ENCODE measurements at regions not wholly inside any gene's neighbourhood (a gene's known extent, or its start where the extent isn't known, plus 50 kb on each side); places are given as distances from the start of the nearest gene placed in this dataset.

DNA sequence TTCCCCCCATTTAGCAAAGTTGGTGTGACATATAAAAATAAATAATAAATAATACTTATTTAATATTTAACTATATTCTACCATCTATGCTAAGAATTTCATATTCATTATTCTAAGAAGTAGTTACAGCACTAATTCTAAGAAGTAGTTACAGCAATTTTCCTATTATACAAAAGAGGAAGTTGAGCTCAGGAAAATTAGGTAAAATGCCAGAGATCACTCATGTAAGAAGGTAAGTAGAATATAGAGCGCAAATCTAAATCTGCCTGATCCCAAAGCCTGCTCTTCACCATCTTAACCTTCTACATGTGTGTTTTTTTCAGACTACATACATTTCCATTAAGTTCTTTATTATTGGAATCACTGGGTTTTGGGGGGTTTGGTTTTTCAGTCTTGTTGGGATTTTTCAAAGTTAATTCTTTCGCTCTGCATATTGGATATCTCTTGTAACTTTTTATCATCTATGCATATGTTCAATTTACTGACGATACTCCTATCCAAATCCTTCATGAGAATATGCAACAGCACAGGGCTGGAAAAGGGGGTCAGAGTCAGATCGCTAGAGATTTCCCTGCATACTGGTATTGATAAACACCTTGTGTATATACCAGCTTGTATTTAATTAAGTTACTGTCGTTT is 852.1 kb downstream of the MAT2B start:
- DNase-seq, result no peak

DNA sequence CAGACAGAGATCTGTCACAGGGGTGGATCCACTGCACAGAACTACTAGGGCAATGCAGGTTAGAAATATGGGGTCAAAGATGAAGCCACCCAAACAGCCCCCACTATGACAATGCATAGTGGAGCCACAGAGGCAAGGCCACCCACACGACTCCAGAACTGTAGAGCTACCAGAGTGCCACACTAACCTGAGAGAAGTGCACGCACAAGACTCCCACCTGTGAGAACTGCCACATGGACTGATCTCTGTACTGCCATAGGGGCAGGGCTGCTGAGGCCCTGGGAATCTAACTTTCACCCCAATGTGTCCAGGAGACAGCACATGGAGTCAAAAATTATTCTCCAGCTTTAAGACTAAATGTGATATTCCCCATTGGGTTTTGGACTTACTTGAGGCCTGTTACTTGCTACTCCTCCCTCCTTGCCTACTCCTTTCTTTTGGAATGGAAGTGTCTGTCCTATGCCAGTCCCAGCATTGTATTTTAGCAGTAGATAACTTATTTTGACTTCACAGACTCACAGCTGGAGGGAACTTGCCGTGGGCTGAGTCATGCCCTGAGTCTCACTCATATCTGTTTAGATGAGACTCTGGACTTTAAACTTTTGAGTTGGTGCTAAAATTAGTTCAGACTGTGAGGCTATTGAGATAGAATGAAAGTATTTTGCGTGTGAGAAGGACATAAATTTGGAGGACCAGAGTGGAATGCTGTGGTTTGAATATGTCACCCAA is 853.3 kb downstream of the MAT2B start:
- no peak for DNase-seq

DNA sequence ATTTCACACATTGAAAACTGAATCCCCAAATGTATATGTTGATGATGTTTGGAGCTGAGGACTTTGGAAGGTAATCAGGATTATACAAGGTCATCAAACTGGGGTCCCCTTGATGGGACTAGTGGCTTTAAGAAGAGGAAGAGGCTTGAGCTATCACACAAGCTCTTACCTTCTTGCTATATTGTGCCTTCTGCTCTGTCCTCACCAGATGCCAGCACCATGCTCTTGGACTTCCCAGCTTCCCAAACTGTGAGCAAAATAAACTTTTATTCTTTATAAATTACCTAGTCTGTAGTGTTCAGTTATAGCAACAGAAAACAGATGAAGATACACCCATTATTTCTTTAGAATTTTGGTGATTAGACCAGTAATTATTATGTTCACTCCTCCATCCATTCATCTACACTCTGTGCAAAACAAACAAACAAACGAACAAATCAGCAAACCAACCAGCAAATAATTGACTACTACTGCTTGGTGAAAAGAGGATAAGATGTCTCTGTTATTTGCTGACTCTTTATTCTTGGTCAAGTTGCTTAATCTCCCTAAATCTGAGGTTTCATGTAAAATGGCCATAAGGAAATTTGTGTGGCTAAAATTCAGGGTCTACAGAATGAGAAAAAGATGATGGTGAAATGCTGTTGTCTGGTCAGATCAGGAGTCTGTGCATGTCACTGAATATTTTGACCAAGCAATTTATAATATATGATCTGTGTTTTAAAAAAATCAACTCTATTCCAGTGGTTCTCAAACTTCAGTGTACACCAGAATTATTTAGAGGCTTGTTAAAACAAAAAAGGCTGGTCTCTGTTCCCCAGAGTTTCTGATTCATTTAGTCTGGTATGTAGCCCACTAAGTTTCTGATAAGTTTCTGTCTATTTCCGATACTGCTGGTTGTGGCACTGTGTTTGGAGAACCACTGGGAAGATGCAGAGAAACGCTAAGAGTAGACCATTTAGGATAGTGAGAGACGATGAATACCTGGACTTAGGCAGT is 854.1 kb downstream of the MAT2B start:
- no peak for DNase-seq

DNA sequence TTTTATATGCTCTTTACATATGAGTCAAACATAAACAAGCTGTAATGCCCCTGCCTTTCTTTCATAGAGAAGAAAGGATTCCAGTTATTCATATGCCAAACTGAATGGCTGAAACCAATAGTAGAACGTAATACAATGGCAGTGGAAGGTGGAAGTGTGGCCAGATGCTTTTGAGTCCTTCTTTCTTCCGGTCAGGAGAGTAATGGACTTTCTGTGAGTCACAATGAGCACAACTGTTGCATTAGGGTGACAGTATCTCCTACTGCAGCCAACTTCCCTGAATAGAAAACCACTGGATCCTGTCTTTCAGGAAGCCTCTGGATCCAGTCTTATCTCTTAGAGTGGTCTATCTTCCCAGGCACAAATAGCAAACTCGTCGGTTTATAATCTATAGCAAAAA is 855.2 kb downstream of the MAT2B start:
- DNase-seq, result no peak

DNA sequence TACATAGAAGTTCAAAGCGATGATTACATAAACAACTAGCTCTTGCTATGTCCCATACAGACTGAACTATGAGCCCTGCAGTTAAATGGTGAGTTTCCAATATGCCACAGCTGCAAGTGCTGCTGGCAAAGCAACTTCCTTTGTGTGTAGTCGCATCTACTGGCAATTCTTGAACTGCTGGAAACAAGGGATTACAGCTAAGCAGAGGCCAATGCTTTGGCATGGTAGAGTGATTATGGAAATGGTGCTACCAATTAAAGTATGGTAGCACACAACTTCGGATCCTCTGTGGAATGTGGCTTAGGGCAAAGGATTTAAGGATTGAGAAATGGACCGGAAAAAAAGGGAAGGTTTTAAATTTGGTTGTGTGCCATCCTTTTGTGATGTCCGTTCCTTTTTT is 856.6 kb downstream of the MAT2B start:
- no peak for DNase-seq

DNA sequence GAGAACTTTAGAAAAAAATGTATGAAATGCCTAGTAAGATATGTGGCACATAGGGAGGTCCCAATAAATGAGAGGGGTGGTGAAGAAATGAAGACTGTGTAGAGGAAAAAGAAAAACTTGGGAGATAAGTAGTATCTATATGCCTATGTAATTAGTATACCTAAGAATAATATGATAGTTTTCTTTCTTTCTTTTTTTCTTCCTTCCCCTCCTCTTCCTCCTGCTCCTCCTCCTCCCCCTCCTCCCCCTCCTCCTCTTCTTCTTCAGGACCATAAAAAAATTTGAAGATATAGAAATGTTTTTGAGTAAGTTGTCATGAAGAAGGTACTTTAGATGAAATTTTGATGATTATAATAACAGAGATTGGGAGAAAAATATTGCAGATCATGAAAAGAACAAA is 857.4 kb downstream of the MAT2B start:
- no peak for DNase-seq

DNA sequence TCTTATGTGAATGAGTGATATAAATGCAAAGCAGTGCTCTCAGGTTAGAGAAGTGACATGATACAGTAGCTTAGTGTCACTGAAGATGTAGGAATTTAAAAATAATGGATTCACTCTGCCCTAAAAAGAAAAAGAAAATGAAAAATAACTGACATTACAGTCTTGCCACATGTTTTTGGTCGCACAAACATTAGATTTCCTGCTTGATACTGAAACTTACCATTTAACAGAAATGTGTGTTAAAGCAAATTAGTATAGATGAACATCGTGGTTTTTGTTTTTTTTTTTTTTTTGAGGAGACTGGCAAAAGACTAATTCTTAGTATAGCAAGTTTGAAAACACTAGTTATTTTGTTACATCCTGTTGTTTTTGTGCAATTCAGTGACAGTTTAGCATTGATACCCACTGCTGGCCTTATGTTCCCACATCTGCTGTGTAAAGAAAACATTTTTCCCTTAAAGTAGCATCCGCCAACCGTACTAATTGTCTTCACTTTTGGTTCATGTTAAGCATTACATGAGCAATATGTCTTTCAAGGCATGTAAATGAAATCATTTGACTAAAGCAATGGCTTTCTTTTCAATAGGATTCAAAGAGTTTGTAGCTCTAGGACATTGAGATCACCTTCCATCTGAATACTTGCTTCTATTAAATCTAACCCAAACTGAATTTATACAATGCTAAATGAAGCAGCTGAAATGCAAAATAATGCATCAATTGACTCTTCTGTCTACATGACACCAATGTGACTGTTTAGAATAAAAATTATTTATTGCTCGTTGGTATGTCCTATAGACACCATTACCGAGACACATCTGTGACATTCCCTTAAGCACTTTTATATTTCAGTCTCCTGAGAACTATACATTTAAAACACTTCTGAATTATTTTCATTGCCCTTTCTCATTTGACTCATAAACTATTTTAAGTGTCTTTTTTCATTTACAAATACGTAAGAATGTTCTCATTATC is 859.1 kb downstream of the MAT2B start:
- DNase-seq, result no peak

DNA sequence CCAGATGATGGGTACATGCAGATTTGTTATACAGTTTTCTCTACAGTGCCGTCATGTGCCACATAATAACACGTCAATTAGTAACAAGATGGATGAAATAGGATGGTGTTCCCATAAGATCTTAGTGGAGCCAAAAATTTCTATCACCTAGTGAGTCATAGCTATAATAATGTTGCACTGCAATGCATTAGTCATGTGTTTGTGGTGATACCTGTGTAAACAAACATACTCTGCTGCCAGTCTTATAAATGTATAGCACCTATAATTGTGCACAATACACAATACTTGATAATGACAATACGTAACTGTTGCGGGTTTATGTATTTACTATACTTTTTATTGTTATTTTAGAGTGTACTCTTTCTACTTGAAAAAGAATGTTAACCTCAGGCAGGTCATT is 865.4 kb downstream of the MAT2B start:
- DNase-seq, result no peak

DNA sequence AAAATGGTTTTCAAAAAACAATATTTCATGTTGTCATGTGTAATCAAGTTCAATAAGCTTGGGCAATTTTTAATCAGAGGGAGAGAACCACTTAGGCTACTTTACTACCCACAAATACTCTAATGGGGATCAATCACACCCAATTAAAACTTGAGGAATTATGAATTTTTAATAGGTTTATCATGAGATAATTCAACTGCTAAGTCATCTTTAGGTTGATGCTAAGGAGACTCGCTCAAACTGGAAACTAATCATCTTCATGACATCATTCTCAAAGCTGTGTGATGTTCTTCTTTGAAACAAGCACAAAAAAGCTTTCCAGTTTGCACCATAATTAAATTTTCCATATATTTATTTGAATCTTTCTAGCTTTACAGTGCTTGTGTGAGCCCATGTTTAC is 867.5 kb downstream of the MAT2B start:
- no peak for DNase-seq

DNA sequence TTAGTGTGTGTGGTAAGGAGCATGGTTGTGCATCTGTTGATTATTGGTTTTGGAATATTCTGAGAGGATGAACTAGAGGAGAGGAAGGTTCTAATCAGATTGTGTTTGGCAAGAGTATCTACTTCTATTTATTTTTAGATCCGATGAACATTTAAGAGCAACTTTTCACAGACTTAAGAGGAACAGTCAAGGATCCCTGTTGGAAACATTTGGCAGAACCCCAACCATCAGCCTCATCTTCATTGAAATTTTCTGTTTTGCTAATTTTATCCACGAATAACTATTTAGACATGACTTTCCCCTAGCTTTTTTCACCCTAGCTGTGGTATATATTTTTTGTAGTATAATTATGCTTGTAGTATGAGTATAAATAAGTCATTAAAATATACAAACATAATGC is 868.5 kb downstream of the MAT2B start:
- DNase-seq, result no peak

DNA sequence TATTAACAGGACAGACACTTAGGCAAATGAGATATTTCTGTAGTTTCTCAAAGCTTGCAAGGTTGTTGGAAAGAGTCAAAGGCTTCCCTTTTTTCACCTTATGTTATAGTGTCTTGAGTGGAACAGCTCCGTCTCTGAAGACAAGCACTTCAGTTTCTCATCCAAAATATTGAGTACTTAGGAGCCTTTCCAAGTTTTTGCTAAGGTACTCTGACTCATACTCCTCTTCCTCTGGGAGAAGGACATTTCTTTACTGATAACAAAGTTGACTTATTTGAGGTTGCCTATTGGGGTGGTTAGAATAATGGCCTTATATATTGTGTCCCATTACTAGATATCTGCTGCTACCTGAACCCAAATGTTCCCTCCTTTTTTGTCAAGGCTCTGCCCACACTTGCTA is 869.6 kb downstream of the MAT2B start:
- no peak for DNase-seq

DNA sequence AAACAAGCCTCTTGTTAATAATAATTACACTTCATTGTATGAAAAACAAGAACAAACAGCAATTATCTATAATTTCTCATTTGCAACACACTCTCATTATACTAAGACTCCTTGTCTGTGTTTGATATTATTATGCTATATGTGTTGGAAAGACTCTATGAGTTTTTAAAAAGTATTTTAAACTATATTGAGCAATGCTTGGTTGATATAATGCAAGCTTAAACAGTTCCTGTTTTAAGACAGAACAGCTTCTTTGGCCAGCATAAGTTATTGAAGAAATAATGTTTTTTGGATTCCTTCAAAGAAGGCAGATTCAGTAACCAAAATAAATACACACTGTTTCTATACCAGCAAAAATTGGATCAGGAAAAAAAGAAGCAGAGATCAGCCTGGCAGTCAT is 871.4 kb downstream of the MAT2B start:
- no peak for DNase-seq

DNA sequence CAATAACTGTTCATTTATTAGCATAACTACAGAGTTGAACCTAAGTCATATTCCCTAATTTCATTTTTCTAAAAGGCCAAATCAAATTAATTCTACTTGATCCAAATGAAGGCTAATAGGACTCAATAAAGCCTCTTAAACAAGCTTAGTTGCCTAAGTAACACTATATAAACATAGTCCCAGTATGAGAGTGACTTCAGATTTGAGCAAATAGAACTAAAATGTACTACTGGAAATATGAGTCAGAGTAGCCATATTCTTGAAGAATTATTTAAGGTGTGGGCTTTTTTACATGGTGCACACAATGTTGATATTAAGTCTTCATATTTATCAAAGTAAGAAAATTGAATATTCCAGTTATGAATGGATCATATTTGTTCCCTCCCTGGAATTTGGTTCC is 872.3 kb downstream of the MAT2B start:
- no peak for DNase-seq

DNA sequence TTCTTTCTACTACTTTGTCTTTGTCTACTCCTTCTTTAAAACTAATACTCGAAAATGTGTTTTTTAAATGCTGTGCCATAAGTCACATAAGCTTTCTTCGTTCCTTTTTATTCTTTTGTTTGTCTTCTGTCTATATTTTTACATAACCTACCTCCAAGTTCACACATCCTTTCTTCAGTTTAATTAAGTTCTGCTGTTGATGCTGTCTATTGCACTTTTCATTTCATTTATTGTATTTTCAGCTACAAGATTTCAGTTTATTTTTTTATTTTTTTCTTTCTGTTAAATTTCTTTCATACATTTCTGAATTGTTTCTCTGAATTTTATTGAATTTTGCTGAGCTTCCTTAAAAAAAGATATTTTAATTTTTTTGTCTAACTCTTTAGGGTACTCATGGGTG is 878.2 kb downstream of the MAT2B start:
- DNase-seq, result no peak

DNA sequence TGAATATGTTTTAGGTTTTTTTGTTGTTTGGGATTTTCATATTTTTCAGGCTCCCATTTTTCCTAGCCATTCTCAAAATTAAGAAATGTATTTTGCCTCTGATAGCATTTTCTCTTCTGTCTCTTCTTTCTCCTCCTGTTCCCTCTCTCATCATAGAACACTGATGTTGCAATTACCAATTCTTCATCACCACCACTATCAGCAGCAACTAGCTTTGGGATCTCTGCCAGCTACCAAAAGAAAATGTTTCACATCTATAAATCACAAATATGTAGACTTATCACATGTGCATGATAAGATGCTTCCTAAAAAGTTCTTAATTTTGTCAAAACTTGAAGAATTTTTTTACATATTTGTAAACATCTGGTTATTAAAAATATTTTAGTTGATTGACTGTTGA is 887.1 kb downstream of the MAT2B start:
- DNase-seq, result no peak

DNA sequence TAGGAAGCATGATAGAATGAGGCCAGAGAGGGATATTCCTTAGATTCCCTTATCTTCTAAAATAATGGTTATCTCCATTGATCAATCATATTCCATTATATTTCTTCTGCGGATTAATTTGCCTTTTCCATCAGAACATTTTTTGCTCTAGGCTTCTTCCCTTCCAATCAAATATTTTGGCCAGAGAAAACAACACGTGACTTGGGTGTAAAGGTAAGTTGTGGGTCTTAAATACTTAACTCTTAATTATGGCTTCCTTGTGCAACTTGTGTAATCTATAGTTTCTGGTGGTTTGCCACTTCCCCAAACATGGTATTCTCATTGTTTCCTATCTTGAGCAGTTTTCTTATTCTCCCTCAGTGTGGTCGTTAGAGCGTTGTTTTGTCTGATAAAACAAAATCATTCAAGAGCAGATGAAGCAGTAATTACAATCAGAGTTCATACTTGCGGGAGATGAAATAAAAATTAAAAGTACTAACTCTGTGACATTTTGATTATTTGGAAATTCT is 889.3 kb downstream of the MAT2B start:
- DNase-seq, result no peak

DNA sequence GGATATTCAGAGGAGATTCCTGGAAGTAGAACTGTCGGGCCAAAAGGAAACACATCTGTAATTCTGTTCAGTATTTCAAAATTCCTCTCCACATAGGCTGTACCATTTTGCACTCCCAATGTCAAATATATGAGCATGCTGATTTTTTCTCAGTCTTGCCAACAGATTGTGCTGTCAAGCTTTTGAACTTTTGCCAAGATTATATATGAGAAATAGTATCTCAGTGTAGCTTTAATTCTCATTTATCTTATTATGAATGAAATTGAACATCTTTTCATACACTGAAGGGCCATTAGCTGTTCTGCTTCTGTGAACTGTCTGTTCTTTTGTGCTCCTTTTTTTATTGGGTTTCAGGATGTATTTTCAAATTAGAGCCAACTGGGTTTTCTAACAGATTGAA is 907.1 kb downstream of the MAT2B start:
- DNase-seq, result no peak

DNA sequence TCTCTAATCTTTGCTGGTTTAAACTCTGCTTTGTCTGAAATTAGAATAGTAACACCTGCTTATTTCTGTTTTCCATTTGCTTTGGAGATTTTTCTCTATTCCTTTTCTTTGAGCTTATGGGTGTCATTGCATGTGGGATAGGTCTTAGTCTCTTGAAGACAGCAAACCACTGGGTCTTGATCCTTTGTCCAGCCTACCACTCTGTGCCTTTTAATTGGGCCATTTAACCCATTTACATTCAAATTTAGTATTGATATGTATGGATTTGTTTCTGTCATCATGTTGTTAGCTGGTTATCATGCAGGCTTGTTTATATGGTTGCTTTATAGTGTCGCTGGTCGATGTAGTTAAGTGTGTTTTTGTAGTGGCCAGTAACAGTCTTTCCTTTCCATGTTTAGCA is 914.7 kb downstream of the MAT2B start:
- DNase-seq, result no peak

DNA sequence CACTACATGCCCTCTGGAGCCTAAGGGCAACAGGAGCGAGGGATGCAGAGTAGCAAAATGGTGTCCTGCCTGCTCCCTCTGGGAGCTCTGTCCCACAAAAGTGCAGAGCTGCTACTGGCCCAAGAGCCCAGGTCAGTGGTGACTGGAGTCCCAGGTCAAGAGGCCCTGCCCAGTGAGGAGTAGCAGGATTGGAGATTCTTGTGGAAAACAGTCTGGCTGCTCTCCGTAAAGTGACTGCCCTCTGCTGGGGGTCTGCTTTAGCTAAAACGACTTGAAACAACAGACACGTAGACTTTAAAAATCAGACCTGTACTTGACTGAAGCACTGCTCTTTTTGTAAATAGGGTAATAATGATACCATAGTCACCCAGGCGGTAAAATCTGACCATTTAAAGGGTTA is 917.0 kb downstream of the MAT2B start:
- no peak for DNase-seq

DNA sequence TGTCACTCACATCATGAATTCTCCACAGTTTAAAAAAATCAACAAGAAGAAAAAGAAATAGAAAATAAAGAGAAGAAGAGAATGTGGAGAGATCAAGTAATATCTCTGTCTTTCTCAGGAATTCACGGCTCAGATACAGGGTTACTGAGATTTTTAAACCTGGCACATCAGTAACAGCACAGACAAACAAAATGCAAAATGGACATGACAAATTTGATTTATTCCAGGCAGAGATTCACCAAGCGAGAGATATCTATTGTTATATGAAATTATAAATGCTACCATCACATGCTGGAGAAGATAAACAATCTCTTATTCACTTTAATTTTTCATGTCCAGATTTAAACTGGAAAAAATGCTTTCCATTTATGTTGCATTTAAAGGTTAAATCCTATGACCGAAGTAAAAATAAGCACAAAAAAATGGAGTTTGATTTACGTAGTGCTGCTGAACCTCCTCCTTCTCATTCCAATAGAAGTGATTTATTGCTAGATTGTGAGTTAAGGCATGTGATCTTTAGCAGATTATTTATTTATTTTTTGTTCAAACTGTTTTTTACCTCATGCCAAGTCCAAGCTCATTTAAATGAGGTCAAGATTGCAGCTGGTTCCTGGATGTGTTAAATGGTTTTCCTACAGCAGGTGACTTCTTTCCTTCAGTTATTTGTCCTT is 926.4 kb downstream of the MAT2B start:
- no peak for DNase-seq

DNA sequence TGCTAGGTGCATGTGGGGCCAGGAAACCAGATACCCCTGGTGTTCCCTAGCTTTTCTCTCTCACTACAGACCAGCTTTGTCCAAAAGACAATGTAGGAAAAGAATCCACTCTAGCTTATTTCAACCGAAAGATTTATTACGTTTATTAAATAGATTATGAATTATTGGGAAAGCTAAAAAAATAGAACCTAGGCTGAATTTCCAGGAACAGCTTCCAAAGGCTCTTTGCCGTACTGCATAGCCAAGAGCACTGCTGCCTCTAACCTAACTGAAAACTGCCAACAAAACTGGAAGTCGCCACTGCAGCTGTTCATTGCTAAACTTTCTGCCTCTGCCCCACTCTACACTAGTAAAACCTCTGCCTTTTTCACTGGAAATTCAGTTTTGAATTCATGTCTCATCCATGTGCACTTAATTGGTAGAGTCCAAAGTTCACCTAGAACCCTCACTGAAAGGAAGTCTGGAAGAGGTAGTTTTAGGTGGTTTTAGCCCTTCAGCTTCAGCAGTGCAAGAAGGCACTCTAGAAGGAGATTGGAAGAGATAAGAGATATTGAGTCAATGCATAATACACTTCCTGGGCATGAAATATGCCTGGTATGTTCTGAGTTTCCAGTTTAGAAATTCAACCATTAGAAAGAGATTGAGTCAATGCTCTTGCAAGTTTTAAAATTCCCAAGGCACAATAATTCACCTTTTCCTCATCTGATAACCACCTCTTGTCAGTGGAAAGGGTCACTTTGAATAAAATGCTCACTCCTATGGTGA is 927.9 kb downstream of the MAT2B start:
- DNase-seq, result no peak

All from CD4-positive, alpha-beta T cell treated with Interleukin-4 for 4 hours (primary cell).